ENCODE measurements at regions not wholly inside any gene's neighbourhood (a gene's known extent, or its start where the extent isn't known, plus 50 kb on each side); places are given as distances from the start of the nearest gene placed in this dataset.
"Not testable (repeated sequence)": the region's sequence is repeated elsewhere in the genome, so short reads cannot be mapped to it uniquely, and the experiment has no call there.

GRCh38 chr17:16842346-16842745, 129.6 kb downstream of the TNFRSF13B start:
- DNase-seq (ENCODE audit: low spot score), result not testable (repeated sequence)

DNA sequence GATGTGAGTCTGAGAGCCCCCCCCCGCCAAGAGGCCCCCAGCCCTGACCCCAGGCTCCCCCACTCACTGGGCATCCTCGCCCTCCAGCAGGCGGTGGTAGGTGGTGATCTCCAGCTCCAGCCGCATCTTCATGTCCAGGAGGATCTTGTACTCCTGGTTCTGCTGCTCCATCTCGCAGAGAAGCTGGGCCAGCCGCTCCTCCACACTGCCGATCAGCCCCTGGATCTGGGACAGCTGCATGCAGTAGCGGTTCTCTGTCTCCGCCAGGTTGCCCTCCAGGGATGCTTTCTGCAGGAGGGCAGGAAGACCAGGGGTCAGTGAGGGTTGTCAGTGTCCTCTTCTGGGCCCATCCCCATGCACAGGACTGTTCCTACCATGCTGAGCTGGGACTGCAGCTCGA, 130.0 kb downstream of the TNFRSF13B start:
- DNase-seq (ENCODE audit: low spot score), result not testable (repeated sequence)

GRCh38 chr17:16840219-16840618, 131.7 kb downstream of the TNFRSF13B start:
- not testable (repeated sequence) for DNase-seq (ENCODE audit: low spot score)

DNA sequence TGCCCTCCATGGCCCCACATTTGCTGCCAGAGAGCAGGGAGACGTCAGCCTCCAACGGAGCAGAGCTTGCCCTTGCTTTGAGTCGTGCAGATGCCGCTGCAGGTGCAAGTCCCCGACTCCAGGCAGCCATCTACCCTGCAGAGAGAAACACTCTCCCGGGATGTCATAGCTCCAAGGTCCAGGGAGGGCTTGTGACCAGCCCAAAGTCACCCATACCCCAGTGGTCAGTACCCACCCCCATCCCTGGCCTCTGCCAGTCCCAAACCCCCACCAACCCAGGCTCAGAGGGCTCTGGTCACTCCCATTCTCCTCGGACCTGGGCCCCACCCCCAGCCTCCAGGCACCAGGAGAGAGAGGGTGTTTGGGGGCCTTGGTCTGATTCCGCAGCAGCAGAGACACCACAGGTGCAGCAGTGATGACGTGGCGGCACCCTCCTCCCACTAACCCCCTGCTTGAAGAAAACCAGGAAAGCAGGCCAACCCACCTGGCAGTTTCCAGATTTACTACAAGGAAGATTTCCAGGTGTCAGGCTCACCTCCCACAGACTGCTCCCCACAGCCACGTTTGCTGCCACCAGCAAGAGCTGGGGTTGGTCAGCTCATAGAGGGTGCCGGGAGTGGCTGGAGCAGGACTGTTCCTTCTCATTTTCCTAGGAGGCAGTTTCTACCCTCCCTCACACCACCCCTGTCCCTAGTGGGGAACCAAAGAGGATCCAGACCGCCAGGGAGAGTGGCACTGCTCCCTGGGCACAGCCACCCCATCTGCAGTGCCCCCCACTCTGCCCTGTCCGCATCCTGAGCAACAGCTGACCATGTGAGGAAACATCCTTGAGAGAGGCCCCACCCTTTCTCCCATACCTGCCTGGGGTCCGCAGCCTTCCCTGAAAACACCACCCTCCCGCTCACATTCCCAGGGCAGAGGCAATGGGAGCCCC, 132.4 kb downstream of the TNFRSF13B start:
- DNase-seq (ENCODE audit: low spot score), result not testable (repeated sequence)

DNA sequence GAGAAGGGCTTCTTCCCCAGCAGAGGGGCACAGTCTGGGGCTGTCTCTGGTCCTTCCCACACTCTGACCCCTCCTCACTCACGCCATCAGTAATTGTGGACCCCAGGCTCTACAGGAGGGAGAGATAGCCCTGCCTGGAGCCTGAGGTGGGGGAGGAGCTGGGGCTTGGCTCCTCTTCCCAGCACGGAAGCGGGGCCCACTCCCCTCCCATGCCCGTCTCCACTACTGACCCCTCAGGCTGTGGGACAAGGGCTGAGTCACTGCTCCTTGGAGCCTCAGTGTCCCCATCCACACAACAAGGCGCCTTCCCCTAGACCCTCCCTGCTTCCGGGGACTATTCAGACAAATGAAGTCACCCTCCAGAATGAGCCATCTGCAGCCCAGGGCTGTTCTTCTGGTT, 133.1 kb downstream of the TNFRSF13B start:
- not testable (repeated sequence) for DNase-seq (ENCODE audit: low spot score)

DNA sequence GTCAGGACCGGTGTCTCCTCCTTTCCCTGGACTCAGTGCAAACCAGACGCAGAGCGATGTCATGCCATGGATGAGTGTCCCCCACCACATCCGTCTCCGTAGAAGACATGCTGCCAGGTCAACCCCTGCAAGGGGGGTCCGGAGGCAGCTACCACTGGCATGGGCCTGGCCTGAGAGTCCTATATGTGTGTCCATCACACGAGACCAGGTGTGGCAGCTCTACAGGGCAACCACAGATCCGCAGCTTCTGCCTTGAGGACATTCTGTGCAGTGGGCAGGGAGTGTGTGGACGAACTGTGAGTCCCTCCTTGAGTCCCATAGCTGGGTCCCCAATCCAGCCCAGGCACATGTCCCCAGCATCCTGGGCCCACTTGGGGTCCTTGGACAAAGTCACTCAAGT, 133.6 kb downstream of the TNFRSF13B start:
- not testable (repeated sequence) for DNase-seq (ENCODE audit: low spot score)

DNA sequence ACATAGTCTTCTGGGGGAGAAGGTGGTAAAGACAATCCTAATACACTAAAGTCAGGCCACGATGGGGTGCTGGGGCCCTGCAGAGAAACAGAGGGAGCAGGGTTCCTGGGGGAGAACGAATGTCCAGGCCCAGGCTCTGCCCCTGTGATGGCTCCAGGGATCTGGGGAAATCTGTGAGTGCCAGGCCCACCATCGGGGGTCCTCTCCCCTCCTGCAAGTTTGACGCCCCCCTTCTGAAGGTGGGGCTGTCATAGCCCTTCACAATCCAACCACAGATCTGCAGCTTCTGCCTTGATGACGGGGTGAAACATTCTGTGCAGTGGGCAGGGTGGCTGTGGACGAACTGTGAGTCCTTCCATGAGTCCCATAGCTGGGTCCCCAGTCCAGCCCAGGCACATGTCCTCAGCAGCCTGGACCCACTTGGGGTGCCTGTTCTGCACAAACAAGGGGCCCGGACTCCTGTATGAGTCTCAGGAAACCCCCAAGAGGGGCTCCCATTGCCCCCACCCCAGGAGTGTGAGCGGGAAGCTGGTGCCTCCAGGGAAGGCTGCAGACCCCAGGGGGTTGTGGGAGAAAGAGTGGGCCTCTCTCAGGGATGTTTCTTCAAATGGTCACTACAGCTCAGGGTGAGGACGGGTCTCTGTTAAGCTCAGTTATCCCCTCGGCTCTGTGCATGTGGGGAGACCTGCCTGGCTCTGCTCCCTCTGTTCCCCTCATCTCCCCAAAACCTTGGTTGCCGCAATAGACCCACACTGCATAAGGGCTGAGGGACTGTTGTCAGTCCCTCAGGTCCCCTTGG, 134.3 kb downstream of the TNFRSF13B start:
- not testable (repeated sequence) for DNase-seq (ENCODE audit: low spot score)

- DNase-seq (ENCODE audit: low spot score), result not testable (repeated sequence)
Measured at GRCh38 chr17:16836315-16836915, 135.5 kb downstream of the TNFRSF13B start.

- DNase-seq (ENCODE audit: low spot score), result not testable (repeated sequence)
Measured at GRCh38 chr17:16833517-16833916, 138.4 kb downstream of the TNFRSF13B start.

GRCh38 chr17:16832853-16833252, 139.1 kb downstream of the TNFRSF13B start:
- not testable (repeated sequence) for DNase-seq (ENCODE audit: low spot score)

- not testable (repeated sequence) for DNase-seq (ENCODE audit: low spot score)
Measured at GRCh38 chr17:16832206-16832605, 139.7 kb downstream of the TNFRSF13B start.

DNA sequence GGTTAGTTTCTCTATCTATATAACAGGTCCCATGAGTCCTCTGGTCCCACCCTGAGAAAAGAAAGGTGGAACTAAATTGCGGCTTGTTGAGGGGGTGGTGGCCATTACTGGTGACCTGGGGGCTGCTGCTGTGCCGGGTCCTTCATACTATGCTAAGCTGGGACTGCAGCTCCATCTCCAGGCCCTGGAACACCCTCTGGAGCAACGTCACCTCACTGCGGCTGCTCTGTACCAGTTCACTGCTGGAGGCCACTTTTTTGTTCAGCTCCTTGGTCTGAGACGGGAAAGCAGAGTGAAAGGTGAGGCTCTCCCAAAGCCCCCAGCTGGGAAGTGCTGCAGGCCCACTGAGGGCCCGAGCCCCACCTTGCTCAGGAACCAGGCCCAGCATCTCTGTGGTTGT, 140.7 kb downstream of the CCDC144A start:
- DNase-seq (ENCODE audit: low spot score), result not testable (repeated sequence)

- DNase-seq (ENCODE audit: low spot score), result not testable (repeated sequence)
Measured at GRCh38 chr17:16830219-16830618, 140.2 kb downstream of the CCDC144A start.
